Heart left ventricle (tissue), 13 donors: ENCODE measurements at regions not wholly inside any gene's neighbourhood (a gene's known extent, or its start where the extent isn't known, plus 50 kb on each side); places are given as distances from the start of the nearest gene placed in this dataset.

Source experiments
- POLR2A ChIP-seq, 2 donors: fragments of 450-650 bp; IDR thresholded peaks; one replicate each; pipeline ENCODE4 v1.6.1; 2017; ENCODE audit warnings: antibody characterized with exemption in 2 of 2, mild to moderate bottlenecking in 2 of 2, moderate library complexity in 2 of 2
- TF ChIP-seq, protein P1 (sequence below), 12 donors: fragments of 200-600 bp; sonication (generic) in 4 of 12; IDR thresholded peaks; one replicate each; pipeline versions ENCODE4 v1.5.0 to v1.8.0; 2018 to 2022; ENCODE audit warnings: antibody characterized with exemption in 12 of 12, mild to moderate bottlenecking in 5 of 12
- donor health status: ischemic (EF 13 %, LVEDD 7.1; RV severe dilation, severe dysfunction).
- donor health status: DM: no; HTN: yes; CAD: no.
- donor health status: DM: no; HTN: no; CAD: no.
- donor health status: ischemic (EF 25% LVEDD 6.9; RV normal size, moderate dysfunction).
- donor health status: ischemic (EF 25% LVEDD 5.7; RV mildly dilated, moderate dysfunction).
- donor health status: ischemic (EF 35%, LVEDD 5.7; RV mildly dilated, moderate dysfunction).
- donor health status: nonischemic (EF 11% LVEDD 7.7; RV severe dilation, severe dysfunction).
- donor health status: DM: yes; HTN: yes; CAD: no.
- donor health status: PGD.
- donor health status: ischemic (EF 29% LVEDD 5.4; RV normal size, mild dysfunction).
- donor health status: nonischemic (EF 23%, LVEDD 6.1; RV moderate dilation, normal function).

GRCh38 chr6:68080074-68080473, 555.0 kb upstream of the ADGRB3 start:
- TF ChIP-seq POLR2A (IDR thresholded peaks at IDR 0.05) = no peak
- TF ChIP-seq, protein P1, sequence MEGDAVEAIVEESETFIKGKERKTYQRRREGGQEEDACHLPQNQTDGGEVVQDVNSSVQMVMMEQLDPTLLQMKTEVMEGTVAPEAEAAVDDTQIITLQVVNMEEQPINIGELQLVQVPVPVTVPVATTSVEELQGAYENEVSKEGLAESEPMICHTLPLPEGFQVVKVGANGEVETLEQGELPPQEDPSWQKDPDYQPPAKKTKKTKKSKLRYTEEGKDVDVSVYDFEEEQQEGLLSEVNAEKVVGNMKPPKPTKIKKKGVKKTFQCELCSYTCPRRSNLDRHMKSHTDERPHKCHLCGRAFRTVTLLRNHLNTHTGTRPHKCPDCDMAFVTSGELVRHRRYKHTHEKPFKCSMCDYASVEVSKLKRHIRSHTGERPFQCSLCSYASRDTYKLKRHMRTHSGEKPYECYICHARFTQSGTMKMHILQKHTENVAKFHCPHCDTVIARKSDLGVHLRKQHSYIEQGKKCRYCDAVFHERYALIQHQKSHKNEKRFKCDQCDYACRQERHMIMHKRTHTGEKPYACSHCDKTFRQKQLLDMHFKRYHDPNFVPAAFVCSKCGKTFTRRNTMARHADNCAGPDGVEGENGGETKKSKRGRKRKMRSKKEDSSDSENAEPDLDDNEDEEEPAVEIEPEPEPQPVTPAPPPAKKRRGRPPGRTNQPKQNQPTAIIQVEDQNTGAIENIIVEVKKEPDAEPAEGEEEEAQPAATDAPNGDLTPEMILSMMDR (IDR thresholded peaks at IDR 0.05) = no peak
